K562 (cell line): ENCODE measurements at regions not wholly inside any gene's neighbourhood (a gene's known extent, or its start where the extent isn't known, plus 50 kb on each side); places are given as distances from the start of the nearest gene placed in this dataset.

Experiments
- ADNP ChIP-seq: fragments of 200-800 bp; sonication (Bioruptor generic); IDR thresholded peaks from 2 replicates; pipeline ENCODE4 v1.6.1; 2016; ENCODE audit warnings: missing genetic modification characterization, missing compliant biosample characterization
- CAMTA2 ChIP-seq: fragments of 250-450 bp; sonication (Bioruptor Pico); conservative IDR thresholded peaks from 2 replicates; pipeline ENCODE4 v1.5.1; 2022
- CBX3 ChIP-seq, 2 experiments: IDR thresholded peaks; 1 replicate in 1 of 2; 2 replicates in 1 of 2; pipeline ENCODE4 v1.6.1; 2012; ENCODE audit warnings: inconsistent platforms in 2 of 2, low read length in 2 of 2, borderline replicate concordance in 1 of 2, control low read depth in 1 of 2
- CEBPG ChIP-seq, 3 experiments: fragments of 200-800 bp in 1 of 3; sonication (Bioruptor generic) in 1 of 3; sonication (generic) in 1 of 3; formaldehyde crosslinking in 1 of 3; IDR thresholded peaks in 2 of 3; conservative IDR thresholded peaks in 1 of 3; 2 replicates each; pipeline versions ENCODE4 v1.6.1 to v1.8.0; 2016 to 2022; ENCODE audit warnings: missing compliant biosample characterization in 2 of 3, missing genetic modification characterization in 2 of 3, mild to moderate bottlenecking in 1 of 3, missing genetic modification reagents in 1 of 3
- CREB1 ChIP-seq, 2 experiments: sonication (generic) in 1 of 2; formaldehyde crosslinking in 1 of 2; IDR thresholded peaks; 2 replicates each; pipeline versions ENCODE4 v1.6.1 to v1.8.0; 2012 to 2022; ENCODE audit warnings: inconsistent platforms in 1 of 2, mild to moderate bottlenecking in 1 of 2, missing genetic modification reagents in 1 of 2, moderate library complexity in 1 of 2
- EHMT2 ChIP-seq: fragments of 450-650 bp; IDR thresholded peaks from 2 replicates; pipeline ENCODE4 v1.6.1; 2018; ENCODE audit warnings: antibody characterized with exemption
- ERF ChIP-seq: fragments of 450-650 bp; formaldehyde crosslinking; IDR thresholded peaks from 2 replicates; pipeline ENCODE4 v1.4.0; 2020; ENCODE audit warnings: mild to moderate bottlenecking, mixed read lengths
- FOS ChIP-seq: IDR thresholded peaks from 3 replicates; pipeline ENCODE4 v1.6.1; 2011; ENCODE audit not compliant: insufficient read length; ENCODE audit errors: extremely low read depth
- GABPA ChIP-seq: fragments of 200-800 bp; sonication (Bioruptor generic); conservative IDR thresholded peaks from 2 replicates; pipeline ENCODE4 v1.6.1; 2016; ENCODE audit warnings: low read depth, missing genetic modification characterization, missing compliant biosample characterization
- HMGN3 ChIP-seq: IDR thresholded peaks from 2 replicates; pipeline ENCODE4 v1.6.1; 2011; ENCODE audit warnings: borderline replicate concordance, low read depth, mild to moderate bottlenecking, mixed read lengths, low read length; ENCODE audit not compliant: insufficient read length; ENCODE audit errors: extremely low read depth
- KDM2B ChIP-seq: fragments of 250-450 bp; sonication (Bioruptor Pico); IDR thresholded peaks from 2 replicates; pipeline ENCODE4 v1.8.0; 2021; ENCODE audit warnings: mild to moderate bottlenecking, moderate library complexity
- NCOR1 ChIP-seq: fragments of 450-650 bp; IDR thresholded peaks from 2 replicates; pipeline ENCODE4 v1.6.1; 2016; ENCODE audit warnings: mild to moderate bottlenecking, moderate library complexity
- POLR2AphosphoS2 ChIP-seq: IDR thresholded peaks from 2 replicates; pipeline ENCODE4 v1.6.1; 2012; ENCODE audit warnings: low read length, improper control_type of control experiment
- PTBP1 ChIP-seq: fragments of 200-400 bp; formaldehyde crosslinking; IDR thresholded peaks from 2 replicates; pipeline ENCODE4 v1.6.1; 2017; ENCODE audit warnings: low read depth, low read length
- TEAD4 ChIP-seq, 2 experiments: sonication (generic) in 1 of 2; formaldehyde crosslinking in 1 of 2; IDR thresholded peaks; 2 replicates each; pipeline versions ENCODE4 v1.6.1 to v1.8.0; 2012 to 2022; ENCODE audit warnings: borderline replicate concordance in 1 of 2, inconsistent platforms in 1 of 2, low read length in 1 of 2, mild to moderate bottlenecking in 1 of 2, missing genetic modification reagents in 1 of 2
- ZKSCAN3 ChIP-seq: fragments of 250-450 bp; sonication (Bioruptor Pico); IDR thresholded peaks from 2 replicates; pipeline ENCODE4 v1.4.0; 2020
- ZNF282 ChIP-seq: sonication (generic); formaldehyde crosslinking; IDR thresholded peaks from 2 replicates; pipeline ENCODE4 v1.8.1; 2023; ENCODE audit warnings: missing genetic modification reagents
- TF ChIP-seq, protein P1 (sequence below), 2 experiments: fragments of 450-650 bp in 1 of 2; IDR thresholded peaks; 2 replicates each; pipeline ENCODE4 v1.6.1; 2011 to 2017; ENCODE audit warnings: low read depth in 2 of 2, antibody characterized with exemption in 1 of 2, borderline replicate concordance in 1 of 2, low read length in 1 of 2, mild to moderate bottlenecking in 1 of 2, mixed read lengths in 1 of 2; ENCODE audit not compliant: control insufficient read depth in 1 of 2
- TF ChIP-seq, protein P2 (sequence below), 3 experiments: fragments of 200-800 bp in 1 of 3; sonication (Bioruptor generic) in 1 of 3; sonication (generic) in 1 of 3; formaldehyde crosslinking in 1 of 3; IDR thresholded peaks; 2 replicates each; pipeline versions ENCODE4 v1.6.1 to v1.8.0; 2016 to 2022; ENCODE audit warnings: mild to moderate bottlenecking in 2 of 3, missing compliant biosample characterization in 2 of 3, missing genetic modification characterization in 2 of 3, missing genetic modification reagents in 1 of 3
- TF ChIP-seq, protein P3 (sequence below): fragments of 450-650 bp; formaldehyde crosslinking; IDR thresholded peaks from 2 replicates; pipeline ENCODE4 v1.4.0; 2022; ENCODE audit warnings: missing genetic modification characterization
- TF ChIP-seq, protein P4 (sequence below): sonication (generic); formaldehyde crosslinking; IDR thresholded peaks from 2 replicates; pipeline ENCODE4 v1.8.1; 2023; ENCODE audit warnings: mild to moderate bottlenecking, missing genetic modification reagents, moderate library complexity

DNA sequence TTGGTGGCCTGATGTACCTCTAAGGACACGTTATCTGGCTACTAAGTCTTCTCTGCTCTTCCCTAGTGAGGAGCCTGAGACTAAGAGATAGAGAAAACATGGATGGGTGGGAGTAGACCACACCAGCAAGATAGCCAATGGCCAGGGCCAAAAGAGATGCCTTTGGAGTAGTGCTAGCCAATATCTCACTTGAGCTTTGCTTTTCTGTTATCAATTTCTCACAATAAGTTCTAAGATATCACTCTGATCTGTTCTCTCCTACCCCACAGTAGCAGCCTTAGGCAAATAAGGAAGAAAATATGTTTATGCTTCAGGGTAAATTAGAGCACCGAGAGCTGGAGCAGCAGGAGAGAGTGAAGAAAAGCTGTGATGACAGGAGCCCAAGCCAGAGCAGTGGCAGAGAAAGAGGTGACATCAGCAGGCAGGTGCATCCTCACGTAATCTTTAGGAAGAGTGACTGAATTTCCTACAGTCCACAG, 343.9 kb upstream of the NOCT start (continued):
- TF ChIP-seq, protein P1, sequence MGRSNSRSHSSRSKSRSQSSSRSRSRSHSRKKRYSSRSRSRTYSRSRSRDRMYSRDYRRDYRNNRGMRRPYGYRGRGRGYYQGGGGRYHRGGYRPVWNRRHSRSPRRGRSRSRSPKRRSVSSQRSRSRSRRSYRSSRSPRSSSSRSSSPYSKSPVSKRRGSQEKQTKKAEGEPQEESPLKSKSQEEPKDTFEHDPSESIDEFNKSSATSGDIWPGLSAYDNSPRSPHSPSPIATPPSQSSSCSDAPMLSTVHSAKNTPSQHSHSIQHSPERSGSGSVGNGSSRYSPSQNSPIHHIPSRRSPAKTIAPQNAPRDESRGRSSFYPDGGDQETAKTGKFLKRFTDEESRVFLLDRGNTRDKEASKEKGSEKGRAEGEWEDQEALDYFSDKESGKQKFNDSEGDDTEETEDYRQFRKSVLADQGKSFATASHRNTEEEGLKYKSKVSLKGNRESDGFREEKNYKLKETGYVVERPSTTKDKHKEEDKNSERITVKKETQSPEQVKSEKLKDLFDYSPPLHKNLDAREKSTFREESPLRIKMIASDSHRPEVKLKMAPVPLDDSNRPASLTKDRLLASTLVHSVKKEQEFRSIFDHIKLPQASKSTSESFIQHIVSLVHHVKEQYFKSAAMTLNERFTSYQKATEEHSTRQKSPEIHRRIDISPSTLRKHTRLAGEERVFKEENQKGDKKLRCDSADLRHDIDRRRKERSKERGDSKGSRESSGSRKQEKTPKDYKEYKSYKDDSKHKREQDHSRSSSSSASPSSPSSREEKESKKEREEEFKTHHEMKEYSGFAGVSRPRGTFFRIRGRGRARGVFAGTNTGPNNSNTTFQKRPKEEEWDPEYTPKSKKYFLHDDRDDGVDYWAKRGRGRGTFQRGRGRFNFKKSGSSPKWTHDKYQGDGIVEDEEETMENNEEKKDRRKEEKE (IDR thresholded peaks at IDR 0.05; ENCODE audit: borderline replicate concordance in 1 of 2, control insufficient read depth in 1 of 2, low read depth in 2 of 2, low read length in 1 of 2): no peak
- no peak for TF ChIP-seq KDM2B (CRISPR knock-in tag)
- TF ChIP-seq CEBPG (CRISPR knock-in tag; IDR thresholded peaks at IDR 0.05): no peak
- no peak for TF ChIP-seq CEBPG (tag; conservative IDR thresholded peaks at IDR 0.05 in 1 of 2, IDR thresholded peaks at IDR 0.05 in 1 of 2)
- no peak for TF ChIP-seq POLR2AphosphoS2
- no peak for TF ChIP-seq PTBP1
- TF ChIP-seq EHMT2: no peak; the same call in 1 of the 2 replicates
- peak; percentile 82 for TF ChIP-seq ADNP
- no peak; a peak in 1 of 3 replicates for TF ChIP-seq CBX3 (IDR thresholded peaks at IDR 0.05; ENCODE audit: borderline replicate concordance in 1 of 2, low read length in 2 of 2)
- TF ChIP-seq, protein P2, sequence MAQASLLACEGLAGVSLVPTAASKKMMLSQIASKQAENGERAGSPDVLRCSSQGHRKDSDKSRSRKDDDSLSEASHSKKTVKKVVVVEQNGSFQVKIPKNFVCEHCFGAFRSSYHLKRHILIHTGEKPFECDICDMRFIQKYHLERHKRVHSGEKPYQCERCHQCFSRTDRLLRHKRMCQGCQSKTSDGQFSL (CRISPR knock-in tag; IDR thresholded peaks at IDR 0.05): no peak
- TF ChIP-seq, protein P2 (tag; IDR thresholded peaks at IDR 0.05): no peak
- TF ChIP-seq, protein P3, sequence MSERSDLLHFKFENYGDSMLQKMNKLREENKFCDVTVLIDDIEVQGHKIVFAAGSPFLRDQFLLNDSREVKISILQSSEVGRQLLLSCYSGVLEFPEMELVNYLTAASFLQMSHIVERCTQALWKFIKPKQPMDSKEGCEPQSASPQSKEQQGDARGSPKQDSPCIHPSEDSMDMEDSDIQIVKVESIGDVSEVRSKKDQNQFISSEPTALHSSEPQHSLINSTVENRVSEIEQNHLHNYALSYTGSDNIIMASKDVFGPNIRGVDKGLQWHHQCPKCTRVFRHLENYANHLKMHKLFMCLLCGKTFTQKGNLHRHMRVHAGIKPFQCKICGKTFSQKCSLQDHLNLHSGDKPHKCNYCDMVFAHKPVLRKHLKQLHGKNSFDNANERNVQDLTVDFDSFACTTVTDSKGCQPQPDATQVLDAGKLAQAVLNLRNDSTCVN (CRISPR knock-in tag): no peak
- TF ChIP-seq HMGN3: peak; percentile 88
- TF ChIP-seq CREB1 (IDR thresholded peaks at IDR 0.05): 0 out of 2 replicates have a peak, but pooled peaks have one; percentile 53
- TF ChIP-seq CREB1 (CRISPR knock-in tag; IDR thresholded peaks at IDR 0.05): no peak
- TF ChIP-seq NCOR1: peak; percentile 95
- peak; percentile 98 for TF ChIP-seq TEAD4 (IDR thresholded peaks at IDR 0.05; ENCODE audit: low read length)
- no peak for TF ChIP-seq TEAD4 (CRISPR knock-in tag; IDR thresholded peaks at IDR 0.05; ENCODE audit: borderline replicate concordance)
- no peak for TF ChIP-seq FOS
- TF ChIP-seq CAMTA2 (CRISPR knock-in tag): no peak
- no peak for TF ChIP-seq ERF (CRISPR knock-in tag)
- no peak for TF ChIP-seq ZNF282 (CRISPR knock-in tag)
- TF ChIP-seq GABPA (tag): no peak
- TF ChIP-seq, protein P4, sequence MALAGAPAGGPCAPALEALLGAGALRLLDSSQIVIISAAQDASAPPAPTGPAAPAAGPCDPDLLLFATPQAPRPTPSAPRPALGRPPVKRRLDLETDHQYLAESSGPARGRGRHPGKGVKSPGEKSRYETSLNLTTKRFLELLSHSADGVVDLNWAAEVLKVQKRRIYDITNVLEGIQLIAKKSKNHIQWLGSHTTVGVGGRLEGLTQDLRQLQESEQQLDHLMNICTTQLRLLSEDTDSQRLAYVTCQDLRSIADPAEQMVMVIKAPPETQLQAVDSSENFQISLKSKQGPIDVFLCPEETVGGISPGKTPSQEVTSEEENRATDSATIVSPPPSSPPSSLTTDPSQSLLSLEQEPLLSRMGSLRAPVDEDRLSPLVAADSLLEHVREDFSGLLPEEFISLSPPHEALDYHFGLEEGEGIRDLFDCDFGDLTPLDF (CRISPR knock-in tag): no peak
- no peak for TF ChIP-seq ZKSCAN3
